ENCODE measurements at regions not wholly inside any gene's neighbourhood (a gene's known extent, or its start where the extent isn't known, plus 50 kb on each side); places are given as distances from the start of the nearest gene placed in this dataset.
A peak's percentile ranks its signal among the peaks of the same experiment; 100 is the strongest.
"Not testable (repeated sequence)": the region's sequence is repeated elsewhere in the genome, so short reads cannot be mapped to it uniquely, and the experiment has no call there.

DNA sequence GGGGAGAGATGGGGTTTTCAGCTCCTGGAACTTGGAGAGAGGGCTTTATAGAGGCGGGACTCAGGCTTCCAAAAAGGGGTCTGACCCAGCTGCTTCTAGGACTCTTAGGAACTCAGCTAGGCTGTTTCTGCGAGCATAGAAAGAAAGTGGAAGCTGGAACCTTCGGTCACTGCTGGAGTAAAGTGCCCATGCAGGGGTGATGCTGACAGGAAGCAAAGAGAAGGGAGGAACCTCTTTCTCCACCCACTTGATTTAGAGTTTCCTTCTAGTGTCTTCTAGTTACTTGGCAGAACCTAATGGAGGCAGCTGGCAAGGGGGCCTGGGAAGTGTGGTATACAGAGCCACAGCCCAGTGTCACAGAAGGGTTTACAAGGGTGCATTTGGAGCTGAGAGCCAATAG, 283.6 kb downstream of the QKI start:
- TF ChIP-seq, protein P1, sequence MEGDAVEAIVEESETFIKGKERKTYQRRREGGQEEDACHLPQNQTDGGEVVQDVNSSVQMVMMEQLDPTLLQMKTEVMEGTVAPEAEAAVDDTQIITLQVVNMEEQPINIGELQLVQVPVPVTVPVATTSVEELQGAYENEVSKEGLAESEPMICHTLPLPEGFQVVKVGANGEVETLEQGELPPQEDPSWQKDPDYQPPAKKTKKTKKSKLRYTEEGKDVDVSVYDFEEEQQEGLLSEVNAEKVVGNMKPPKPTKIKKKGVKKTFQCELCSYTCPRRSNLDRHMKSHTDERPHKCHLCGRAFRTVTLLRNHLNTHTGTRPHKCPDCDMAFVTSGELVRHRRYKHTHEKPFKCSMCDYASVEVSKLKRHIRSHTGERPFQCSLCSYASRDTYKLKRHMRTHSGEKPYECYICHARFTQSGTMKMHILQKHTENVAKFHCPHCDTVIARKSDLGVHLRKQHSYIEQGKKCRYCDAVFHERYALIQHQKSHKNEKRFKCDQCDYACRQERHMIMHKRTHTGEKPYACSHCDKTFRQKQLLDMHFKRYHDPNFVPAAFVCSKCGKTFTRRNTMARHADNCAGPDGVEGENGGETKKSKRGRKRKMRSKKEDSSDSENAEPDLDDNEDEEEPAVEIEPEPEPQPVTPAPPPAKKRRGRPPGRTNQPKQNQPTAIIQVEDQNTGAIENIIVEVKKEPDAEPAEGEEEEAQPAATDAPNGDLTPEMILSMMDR (IDR thresholded peaks at IDR 0.05), result no peak
- ATAC-seq, result peak; percentile 59
- H3K27ac ChIP-seq, result no peak overlapping the region
- H3K36me3 ChIP-seq, result no peaks in the 10 kb centered on the region
- H3K9me3 ChIP-seq, result no peaks in the 10 kb centered on the region
- intact Hi-C loops (cut with DNase I), result no loop called here
- DNase-seq, result no peak
- H3K4me3 ChIP-seq, result no peak overlapping the region
- no peaks in the 10 kb centered on the region for H3K27me3 ChIP-seq
- peaks cover 14% of the 10 kb centered on the region for H3K4me1 ChIP-seq

DNA sequence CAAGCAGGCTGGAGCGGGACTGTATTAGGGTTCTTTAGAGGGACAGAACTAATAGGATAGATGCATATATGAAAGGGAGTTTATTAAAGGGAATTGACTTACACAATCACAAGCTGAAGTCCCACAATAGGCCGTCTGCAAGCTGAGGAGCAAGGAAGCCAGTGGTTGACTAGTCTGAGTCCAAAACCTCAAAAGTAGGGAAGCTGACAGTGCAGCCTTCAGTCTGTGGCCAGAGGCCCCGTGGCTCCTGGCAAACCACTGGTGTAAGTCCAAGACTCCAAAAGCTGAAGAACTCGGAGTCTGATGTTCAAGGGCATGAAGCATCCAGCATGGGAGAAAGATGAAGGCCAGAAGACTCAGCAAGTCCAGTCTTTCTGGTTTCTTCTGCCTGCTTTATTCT, 281.8 kb downstream of the QKI start:
- H3K27ac ChIP-seq; H3K27me3 ChIP-seq; H3K4me3 ChIP-seq; H3K36me3 ChIP-seq; intact Hi-C loops (cut with DNase I); H3K9me3 ChIP-seq; H3K4me1 ChIP-seq: not testable (repeated sequence)
- ATAC-seq (peak; percentile 63), DNase-seq (peak; percentile 73)

DNA sequence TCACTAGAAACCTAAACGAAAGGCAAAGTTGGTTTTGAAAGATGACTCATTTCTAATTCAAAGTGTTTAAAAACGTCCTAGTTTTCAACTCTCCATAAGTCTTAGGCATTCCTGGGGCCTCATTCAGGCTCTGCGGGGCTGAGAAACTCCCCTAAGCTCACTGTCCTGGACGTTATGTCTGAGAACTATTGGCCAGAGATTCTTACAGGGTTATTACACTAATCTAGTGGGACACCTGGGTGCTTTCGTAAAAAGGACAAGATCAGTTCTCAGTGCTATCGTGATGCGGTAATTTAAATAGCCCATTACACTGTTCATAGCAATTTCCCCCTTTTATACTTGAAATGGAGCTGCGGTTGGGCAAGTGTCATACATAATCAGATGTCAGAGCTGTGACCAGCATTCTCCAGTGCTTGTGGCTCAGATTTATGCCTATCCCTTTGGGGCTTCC, 280.9 kb downstream of the QKI start:
- Histone ChIP-seq H3K36me3 (no peaks in the 10 kb centered on the region), H3K27ac (no peak overlapping the region), H3K4me1 (peaks cover 3% of the 10 kb centered on the region), H3K4me3 (no peak overlapping the region), H3K9me3 (no peaks in the 10 kb centered on the region), H3K27me3 (no peaks in the 10 kb centered on the region)
- TF ChIP-seq, protein P1 (IDR thresholded peaks at IDR 0.05), result no peak
- intact Hi-C loops (cut with DNase I), result no loop called here
- no peak for DNase-seq
- ATAC-seq, result peak; percentile 22

DNA sequence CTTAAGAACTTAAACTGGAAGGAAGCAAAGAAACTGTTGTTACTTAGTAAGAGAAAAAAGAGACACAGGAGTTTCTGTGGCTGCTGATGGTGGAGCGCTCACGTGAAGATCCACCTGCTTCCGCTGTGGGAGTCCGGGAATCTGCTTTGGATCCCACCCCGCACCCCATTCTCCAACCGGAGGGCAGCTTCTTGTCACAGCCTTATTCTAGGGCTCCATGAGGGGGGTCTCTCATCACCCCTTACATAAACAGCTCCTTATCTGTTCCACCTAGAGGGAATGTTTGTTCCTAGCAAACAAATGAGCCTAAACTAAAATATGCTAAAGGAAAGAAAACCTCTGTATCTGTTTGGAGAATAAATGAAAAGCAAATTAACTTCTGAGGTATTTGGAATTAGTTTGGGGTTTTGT, 280.5 kb downstream of the QKI start:
- DNase-seq (no peak), ATAC-seq (no peak)
- Histone ChIP-seq H3K27me3 (no peaks in the 10 kb centered on the region), H3K4me3 (no peak overlapping the region), H3K4me1 (peaks cover 3% of the 10 kb centered on the region), H3K9me3 (no peaks in the 10 kb centered on the region), H3K36me3 (no peaks in the 10 kb centered on the region), H3K27ac (no peak overlapping the region)
- intact Hi-C loops (cut with DNase I), result no loop called here
- TF ChIP-seq, protein P1 (IDR thresholded peaks at IDR 0.05), result no peak

DNA sequence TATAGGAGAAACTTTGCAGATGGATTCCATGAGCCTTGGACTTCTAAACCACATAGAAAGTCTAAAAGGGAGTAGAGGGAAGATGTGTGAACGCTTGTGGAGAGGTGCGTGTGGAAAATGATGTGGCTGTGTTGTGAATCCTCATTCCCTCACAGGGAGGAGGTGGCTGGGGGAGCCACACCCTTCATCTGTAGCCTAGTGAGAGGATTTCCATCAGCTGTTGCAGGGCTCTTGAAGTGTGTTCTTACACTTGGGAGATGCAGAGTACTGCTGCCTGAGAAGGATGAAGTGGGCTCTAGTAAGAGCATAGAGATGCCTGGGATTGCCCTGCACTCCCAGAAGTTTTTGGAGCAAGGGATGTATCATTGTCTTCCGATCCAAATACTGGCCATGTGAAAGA, 279.6 kb downstream of the QKI start:
- DNase-seq, result no peak
- no peaks in the 10 kb centered on the region for H3K27me3 ChIP-seq
- intact Hi-C loops (cut with DNase I), result no loop called here
- no peak overlapping the region for H3K27ac ChIP-seq
- H3K4me3 ChIP-seq, result no peak overlapping the region
- H3K4me1 ChIP-seq, result peaks cover 3% of the 10 kb centered on the region
- TF ChIP-seq, protein P1 (IDR thresholded peaks at IDR 0.05), result no peak
- H3K9me3 ChIP-seq, result no peaks in the 10 kb centered on the region
- H3K36me3 ChIP-seq, result no peaks in the 10 kb centered on the region
- ATAC-seq, result peak; percentile 17

DNA sequence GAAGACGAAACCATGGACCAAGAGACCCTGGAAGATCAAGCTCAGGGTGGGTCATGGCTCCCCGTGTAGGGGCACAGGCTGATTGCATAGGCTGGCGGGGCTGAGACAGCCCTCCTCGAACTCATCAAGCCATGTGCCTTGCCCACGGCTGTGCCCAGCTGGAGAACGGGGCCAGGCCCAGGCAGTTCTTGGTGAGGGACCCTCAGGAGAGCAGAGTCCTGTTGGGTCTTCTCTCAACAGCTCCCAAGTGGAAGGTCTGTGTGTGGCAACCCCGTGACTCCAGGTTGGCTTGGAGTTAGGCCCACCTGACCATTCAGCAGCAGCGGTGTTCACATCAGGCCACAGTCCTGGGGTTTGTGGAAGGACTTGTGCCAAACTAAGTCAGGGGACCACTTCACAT, 276.5 kb downstream of the QKI start:
- no peaks in the 10 kb centered on the region for H3K27me3 ChIP-seq
- no peaks in the 10 kb centered on the region for H3K4me1 ChIP-seq
- no peak overlapping the region for H3K4me3 ChIP-seq
- H3K36me3 ChIP-seq, result no peaks in the 10 kb centered on the region
- DNase-seq (no peak), ATAC-seq (no peak)
- no peaks in the 10 kb centered on the region for H3K9me3 ChIP-seq
- TF ChIP-seq, protein P1 (IDR thresholded peaks at IDR 0.05), result no peak
- intact Hi-C loops (cut with DNase I), result no loop called here
- no peak overlapping the region for H3K27ac ChIP-seq
